ENCODE measurements at regions not wholly inside any gene's neighbourhood (a gene's known extent, or its start where the extent isn't known, plus 50 kb on each side); places are given as distances from the start of the nearest gene placed in this dataset.
A peak's percentile ranks its signal among the peaks of the same experiment; 100 is the strongest.

- DNase-seq = no peak
Measured at GRCh38 chr4:10204401-10205058, 87.9 kb upstream of the WDR1 start.

- DNase-seq = no peak
Measured at GRCh38 chr4:10203851-10204250, 87.3 kb upstream of the WDR1 start.

- no peak for DNase-seq
Measured at GRCh38 chr4:10201381-10202223, 85.0 kb upstream of the WDR1 start.

GRCh38 chr4:10200869-10201268 is 84.3 kb upstream of the WDR1 start:
- no peak for DNase-seq

GRCh38 chr4:10198365-10198764 is 81.8 kb upstream of the WDR1 start:
- no peak for DNase-seq

- DNase-seq = no peak
Measured at GRCh38 chr4:10197952-10198351, 81.4 kb upstream of the WDR1 start.

- no peak for DNase-seq
Measured at GRCh38 chr4:10196191-10196590, 79.6 kb upstream of the WDR1 start.

DNA sequence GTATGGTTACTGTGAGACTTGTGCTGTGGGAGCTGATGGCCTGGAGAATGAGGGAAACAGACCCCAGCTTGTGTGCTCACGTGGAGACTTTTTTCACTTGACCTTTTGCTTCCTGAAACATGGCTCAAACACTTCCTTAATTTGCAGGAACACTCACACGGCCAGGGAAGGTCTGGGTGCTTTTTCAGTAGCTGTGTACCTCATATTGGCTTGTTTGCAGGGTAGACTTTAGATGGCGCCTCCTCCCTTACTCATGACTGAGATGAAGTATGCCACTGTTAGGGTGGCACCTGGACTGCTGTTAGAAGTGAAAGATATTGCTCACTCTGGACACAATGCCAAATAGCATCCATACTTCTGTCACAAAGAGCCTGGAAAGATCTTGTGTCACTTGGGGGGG is 75.7 kb upstream of the WDR1 start:
- no peak for DNase-seq

GRCh38 chr4:10188400-10189004 is 71.9 kb upstream of the WDR1 start:
- no peak for DNase-seq

- DNase-seq = peak in 3 of 58 donors; percentile 1 to 11 (median 3)
Measured at GRCh38 chr4:10186228-10187214, 69.9 kb upstream of the WDR1 start.

- no peak for DNase-seq
Measured at GRCh38 chr4:10185518-10186227, 69.1 kb upstream of the WDR1 start.

DNA sequence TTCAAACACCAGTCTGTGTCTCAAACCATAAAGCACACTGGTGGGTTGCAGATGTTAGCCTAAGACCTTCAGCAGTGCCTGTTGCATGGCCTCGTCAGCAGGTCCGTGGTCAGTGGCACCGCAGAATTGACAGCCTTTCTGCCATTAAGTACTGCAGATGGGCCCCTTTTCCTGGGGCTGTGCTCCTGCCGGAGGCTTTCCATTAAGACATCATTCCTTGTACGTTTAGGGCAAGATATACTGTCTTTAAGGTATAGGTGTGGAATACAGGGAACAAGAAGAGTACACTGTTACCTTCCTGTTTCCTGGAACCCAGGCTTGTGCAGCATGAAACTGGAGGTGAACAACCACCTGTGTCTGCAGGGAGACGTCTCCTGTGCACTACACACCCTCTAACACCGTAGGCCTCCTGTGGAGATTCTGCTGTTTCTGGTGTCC is 67.9 kb upstream of the WDR1 start:
- DNase-seq = no peak

- no peak for DNase-seq
Measured at GRCh38 chr4:10184041-10184440, 67.4 kb upstream of the WDR1 start.

DNA sequence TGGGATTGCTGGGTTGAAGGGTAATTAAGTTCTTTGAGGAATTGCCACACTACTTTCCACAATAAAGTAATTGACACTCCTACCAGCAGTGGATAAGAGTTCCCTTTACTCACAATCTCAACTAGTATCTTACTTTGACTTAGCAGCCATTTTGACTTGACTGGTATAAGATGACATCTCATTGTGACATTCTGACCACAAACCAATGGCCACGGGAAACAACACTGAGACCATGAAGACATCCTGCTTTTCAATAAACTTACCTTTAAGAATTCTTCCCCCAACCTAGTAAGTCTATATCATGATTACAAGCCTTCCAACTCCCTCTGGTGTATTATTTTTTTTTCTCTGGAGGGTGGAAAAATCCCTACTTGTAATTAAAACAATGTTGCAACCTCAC is 66.9 kb upstream of the WDR1 start:
- no peak for DNase-seq

- DNase-seq = no peak
Measured at GRCh38 chr4:10182446-10183424, 66.1 kb upstream of the WDR1 start.

- no peak for DNase-seq
Measured at GRCh38 chr4:10181745-10182445, 65.3 kb upstream of the WDR1 start.

DNA sequence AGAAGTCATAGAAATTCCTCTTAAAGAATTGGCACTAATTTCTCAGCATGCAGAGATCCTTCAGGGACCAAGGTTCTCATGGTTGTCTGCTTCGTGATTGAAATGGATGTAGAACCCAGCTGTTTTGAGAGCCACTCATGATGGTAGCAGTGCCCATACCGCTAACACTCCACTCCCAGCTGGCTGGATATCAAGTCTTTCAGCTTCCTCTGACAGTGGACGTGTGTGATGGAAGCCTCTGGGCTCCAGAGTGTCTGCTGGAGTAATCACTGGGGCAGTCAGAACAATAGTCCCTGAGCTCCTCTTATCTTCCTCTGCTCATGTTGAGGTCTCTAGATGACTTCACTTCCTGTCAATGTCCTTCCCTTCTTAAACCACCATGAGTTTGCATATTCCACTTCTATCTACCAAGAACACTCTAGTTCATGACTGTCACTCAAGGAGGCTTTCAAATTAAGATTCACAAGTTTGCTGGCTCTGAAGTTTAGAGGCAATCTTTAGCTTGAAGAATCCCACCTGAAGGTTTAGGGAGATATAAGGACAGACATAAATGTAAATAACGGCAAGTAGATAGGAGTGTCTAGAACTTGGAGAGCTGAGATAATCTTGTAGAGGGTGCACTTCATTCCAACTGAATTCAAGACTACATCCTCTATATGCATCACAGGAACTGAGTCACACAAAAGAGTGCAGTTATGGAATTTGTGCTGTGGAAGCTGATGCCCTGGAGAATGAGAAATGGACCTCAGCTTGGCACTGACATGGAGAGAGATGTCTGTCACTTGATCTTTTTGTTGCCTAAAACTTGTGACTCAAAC is 64.5 kb upstream of the WDR1 start:
- no peak for DNase-seq

- no peak for DNase-seq
Measured at GRCh38 chr4:10180603-10180926, 64.0 kb upstream of the WDR1 start.

Measured in anterior cingulate cortex (tissue), 58 donors.